Embryonic facial prominence (tissue), 1 donor: ENCODE measurements at regions not wholly inside any gene's neighbourhood (a gene's known extent, or its start where the extent isn't known, plus 50 kb on each side); places are given as distances from the start of the nearest gene placed in this dataset.

Source experiments
- DNase-seq: peaks from one replicate; pipeline ENCODE4 v3.0.0-alpha.2; 2016; ENCODE audit errors: extremely low spot score

- no peak for DNase-seq
Observed at GRCh38 chr11:130711193-130711592, 205.1 kb downstream of the SNX19 start.

- no peak for DNase-seq
Observed at GRCh38 chr11:130712480-130712879, 203.8 kb downstream of the SNX19 start.

GRCh38 chr11:130715085-130715876 lies 201.0 kb downstream of the SNX19 start:
- no peak for DNase-seq

GRCh38 chr11:130715877-130716220 lies 200.4 kb downstream of the SNX19 start:
- DNase-seq, result no peak

- DNase-seq, result no peak
Observed at GRCh38 chr11:130718120-130718519, 198.2 kb downstream of the SNX19 start.

GRCh38 chr11:130719220-130719915 lies 196.9 kb downstream of the SNX19 start:
- peak; percentile 43 for DNase-seq

GRCh38 chr11:130720232-130721022 lies 195.9 kb downstream of the SNX19 start:
- DNase-seq, result no peak

GRCh38 chr11:130721023-130721681 lies 195.1 kb downstream of the SNX19 start:
- DNase-seq, result no peak

- DNase-seq, result no peak
Observed at GRCh38 chr11:130721736-130722135, 194.5 kb downstream of the SNX19 start.

- no peak for DNase-seq
Observed at GRCh38 chr11:130722401-130722800, 193.9 kb downstream of the SNX19 start.

- DNase-seq, result no peak
Observed at GRCh38 chr11:130725421-130726233, 190.7 kb downstream of the SNX19 start.

- DNase-seq, result no peak
Observed at GRCh38 chr11:130726234-130727037, 189.8 kb downstream of the SNX19 start.

GRCh38 chr11:130727157-130728119 lies 188.8 kb downstream of the SNX19 start:
- DNase-seq, result no peak

GRCh38 chr11:130728185-130729180 lies 187.8 kb downstream of the SNX19 start:
- no peak for DNase-seq

- no peak for DNase-seq
Observed at GRCh38 chr11:130729193-130729592, 187.1 kb downstream of the SNX19 start.

GRCh38 chr11:130729678-130730300 lies 186.5 kb downstream of the SNX19 start:
- no peak for DNase-seq

- no peak for DNase-seq
Observed at GRCh38 chr11:130731401-130731800, 184.9 kb downstream of the SNX19 start.
